NB4 (cell line): ENCODE measurements at regions not wholly inside any gene's neighbourhood (a gene's known extent, or its start where the extent isn't known, plus 50 kb on each side); places are given as distances from the start of the nearest gene placed in this dataset.

Source experiments
- DNase-seq: peaks from one replicate; pipeline ENCODE4 v3.0.0; 2010; ENCODE audit warnings: low read depth
- H3K4me3 ChIP-seq: one replicate; pipeline ENCODE4 v1.5.1; 2011; ENCODE audit warnings: mild to moderate bottlenecking, low read depth, low read length, moderate library complexity
- CTCF ChIP-seq: IDR thresholded peaks from one replicate; pipeline ENCODE4 v1.5.1; 2012; ENCODE audit warnings: low read depth, low read length
- MAX ChIP-seq: IDR thresholded peaks from 2 replicates; pipeline ENCODE4 v1.6.1; 2011; ENCODE audit warnings: low read depth, low read length
- MYC ChIP-seq: IDR thresholded peaks from 2 replicates; pipeline ENCODE4 v1.6.1; 2011; ENCODE audit warnings: low read depth, low read length
- POLR2A ChIP-seq: IDR thresholded peaks from 2 replicates; pipeline ENCODE4 v1.6.1; 2011; ENCODE audit warnings: mild to moderate bottlenecking; ENCODE audit not compliant: insufficient read length; ENCODE audit errors: extremely low read depth

- no peak for DNase-seq
- TF ChIP-seq MAX: no peak
- no peak for TF ChIP-seq MYC
- no peak for TF ChIP-seq CTCF
- TF ChIP-seq POLR2A: no peak
- H3K4me3 ChIP-seq: no peak overlapping the region
Measured at GRCh38 chr4:107253090-107253489, 217.0 kb upstream of the DKK2 start.

- TF ChIP-seq MAX (no peak), POLR2A (no peak), CTCF (no peak), MYC (no peak)
- no peak overlapping the region for H3K4me3 ChIP-seq
- DNase-seq: no peak
Measured at GRCh38 chr4:107252571-107252970, 216.5 kb upstream of the DKK2 start.

- no peak for TF ChIP-seq POLR2A
- no peak for TF ChIP-seq MYC
- TF ChIP-seq CTCF: no peak
- no peak for TF ChIP-seq MAX
- DNase-seq: no peak
- H3K4me3 ChIP-seq: no peak overlapping the region
Measured at GRCh38 chr4:107248571-107248970, 212.5 kb upstream of the DKK2 start.

GRCh38 chr4:107247738-107248137, 211.6 kb upstream of the DKK2 start:
- DNase-seq: no peak
- H3K4me3 ChIP-seq: no peak overlapping the region
- TF ChIP-seq CTCF (no peak), MAX (no peak), POLR2A (no peak), MYC (no peak)

- no peak for TF ChIP-seq POLR2A
- no peak for TF ChIP-seq MAX
- no peak for TF ChIP-seq MYC
- TF ChIP-seq CTCF: no peak
- no peak for DNase-seq
- no peak overlapping the region for H3K4me3 ChIP-seq
Measured at GRCh38 chr4:107246761-107247160, 210.6 kb upstream of the DKK2 start.

- DNase-seq: no peak
Measured at GRCh38 chr4:107243141-107243781, 207.1 kb upstream of the DKK2 start.

More at GRCh38 chr4:107243141-107243781, 207.1 kb upstream of the DKK2 start:
- H3K4me3 ChIP-seq: no peak overlapping the region
- TF ChIP-seq POLR2A (no peak), CTCF (no peak), MAX (no peak), MYC (no peak)
